Kidney capillary endothelial cell (primary cell): ENCODE measurements at regions not wholly inside any gene's neighbourhood (a gene's known extent, or its start where the extent isn't known, plus 50 kb on each side); places are given as distances from the start of the nearest gene placed in this dataset.

Experiments
- DNase-seq: peaks from one replicate; pipeline ENCODE4 v3.0.0-alpha.2; 2018; ENCODE audit warnings: low spot score

DNA sequence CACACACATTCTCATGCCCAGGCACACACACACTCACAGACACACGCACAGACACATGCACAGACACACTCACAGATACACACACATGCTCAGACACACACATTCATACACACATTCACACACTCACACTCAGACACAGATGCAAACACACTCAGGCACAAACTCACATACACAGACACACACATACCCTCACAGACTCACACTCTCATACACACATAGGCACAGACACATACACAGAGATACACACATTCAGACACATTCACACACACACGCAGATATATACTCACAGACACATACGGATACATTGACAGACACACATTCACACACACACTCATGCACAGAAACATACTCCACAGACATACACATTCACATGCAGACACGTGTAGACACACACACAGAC, 89.6 kb downstream of the RBFOX3 start:
- no peak for DNase-seq

DNA sequence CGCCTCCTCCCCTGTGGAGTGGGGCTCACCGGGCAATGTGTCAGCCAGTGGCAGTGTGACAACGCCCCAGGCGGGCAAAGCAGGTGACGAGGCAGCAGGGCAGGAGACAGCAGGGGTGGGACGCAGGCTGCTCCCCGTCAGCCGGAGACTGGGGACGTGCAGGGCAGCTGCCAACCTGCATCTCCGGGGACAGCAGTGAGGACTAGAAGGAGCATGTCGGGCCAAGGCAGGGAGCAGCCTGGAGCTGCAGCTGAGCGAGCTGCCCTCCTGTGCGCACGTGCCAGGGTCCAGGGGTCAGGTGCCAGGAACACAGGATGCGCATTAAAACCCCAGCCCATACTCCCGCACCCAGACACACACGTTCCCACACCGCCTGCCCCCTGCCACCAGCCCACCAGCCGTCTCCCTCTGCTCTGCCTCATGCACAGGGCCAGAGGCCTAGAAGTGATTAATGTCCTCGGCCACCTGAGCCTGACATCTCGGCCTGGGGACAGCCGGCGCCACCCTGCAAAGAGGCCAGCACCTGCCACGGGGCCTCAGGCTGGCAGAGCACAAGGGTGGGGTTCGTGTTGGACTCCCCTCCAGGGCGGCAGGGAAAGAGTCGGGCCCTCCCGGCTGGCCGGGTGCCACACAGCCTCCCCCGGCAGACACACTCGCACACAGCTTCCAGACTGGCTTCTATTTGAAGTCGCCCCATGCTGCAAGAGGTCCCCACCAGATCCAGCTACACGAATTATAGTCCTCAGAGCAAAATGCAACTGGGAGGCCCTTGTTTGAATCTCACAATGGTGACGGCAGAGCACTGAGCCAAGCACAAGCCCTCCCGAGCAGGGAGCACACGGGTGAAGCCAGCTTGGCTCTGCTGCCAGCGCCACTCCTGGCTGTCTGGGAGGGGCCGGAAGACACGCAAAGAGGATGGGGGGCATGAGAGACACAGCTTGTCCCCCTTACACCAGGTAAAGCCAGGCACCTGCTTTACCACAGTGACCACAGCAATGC, 90.4 kb downstream of the RBFOX3 start:
- no peak for DNase-seq

DNA sequence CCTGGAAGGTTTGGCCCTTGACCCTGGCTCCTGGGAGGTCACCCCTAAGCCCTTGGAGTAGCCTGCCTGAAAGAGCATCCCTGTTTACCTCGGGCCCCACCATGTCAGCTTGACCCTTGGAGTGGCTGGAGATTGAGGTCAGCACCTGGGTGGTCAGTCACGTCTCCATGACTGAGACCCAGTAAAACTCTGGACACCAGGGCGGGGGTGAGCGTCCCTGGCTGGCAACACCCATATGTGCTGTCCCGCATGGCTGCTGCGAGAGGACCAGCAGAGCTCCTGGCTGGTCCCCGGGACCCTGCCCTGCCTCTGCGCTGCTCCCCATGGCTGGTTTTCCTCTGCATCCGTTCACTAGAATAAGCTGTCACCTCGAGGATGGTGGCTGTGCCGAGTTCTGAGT, 91.2 kb downstream of the RBFOX3 start:
- no peak for DNase-seq

DNA sequence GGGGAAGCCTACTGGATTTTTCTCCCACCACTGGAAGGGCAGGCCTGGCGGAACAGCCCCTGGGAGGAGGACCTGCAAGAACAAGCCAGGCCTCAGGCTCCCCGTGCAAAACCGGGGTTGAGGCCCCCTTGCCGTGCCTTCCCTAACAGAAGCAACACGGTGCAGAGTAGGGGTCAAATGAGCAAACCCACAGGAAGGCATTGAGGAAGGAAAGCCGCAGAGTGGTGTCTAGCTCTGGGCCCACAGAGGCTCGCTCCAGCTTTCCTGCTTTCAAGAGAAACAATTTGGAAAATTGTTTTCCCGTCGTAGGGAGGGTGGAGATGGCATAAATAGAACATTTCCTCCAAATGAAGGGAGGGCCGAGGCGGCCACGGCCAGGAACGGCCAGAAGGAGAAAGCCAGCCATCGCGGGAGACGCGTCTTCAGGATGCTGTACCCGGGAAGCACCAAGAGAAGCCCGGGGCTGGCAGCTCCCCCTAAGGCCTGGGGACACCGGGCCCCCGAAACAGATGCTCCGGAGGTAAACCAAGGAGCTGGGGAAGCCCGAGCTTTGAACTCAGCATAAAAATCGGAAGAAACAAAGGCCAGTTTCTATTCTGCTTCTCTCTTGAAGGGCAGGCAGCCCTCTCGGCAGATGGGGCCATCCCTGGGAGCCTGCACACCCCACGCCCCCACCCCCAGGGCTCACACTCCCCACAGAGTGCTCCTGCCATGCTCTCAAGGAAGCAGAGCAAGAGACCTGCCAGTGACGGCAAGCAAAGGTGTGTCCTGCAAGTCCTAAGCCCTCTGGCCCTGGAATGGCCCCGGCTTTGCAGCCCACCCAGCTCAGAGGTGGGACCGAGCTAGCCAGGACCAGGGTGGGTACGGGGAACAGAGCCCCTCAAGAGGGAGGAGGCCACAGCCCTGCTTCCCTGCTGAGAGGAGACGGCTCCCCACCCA, 92.0 kb downstream of the RBFOX3 start:
- no peak for DNase-seq

DNA sequence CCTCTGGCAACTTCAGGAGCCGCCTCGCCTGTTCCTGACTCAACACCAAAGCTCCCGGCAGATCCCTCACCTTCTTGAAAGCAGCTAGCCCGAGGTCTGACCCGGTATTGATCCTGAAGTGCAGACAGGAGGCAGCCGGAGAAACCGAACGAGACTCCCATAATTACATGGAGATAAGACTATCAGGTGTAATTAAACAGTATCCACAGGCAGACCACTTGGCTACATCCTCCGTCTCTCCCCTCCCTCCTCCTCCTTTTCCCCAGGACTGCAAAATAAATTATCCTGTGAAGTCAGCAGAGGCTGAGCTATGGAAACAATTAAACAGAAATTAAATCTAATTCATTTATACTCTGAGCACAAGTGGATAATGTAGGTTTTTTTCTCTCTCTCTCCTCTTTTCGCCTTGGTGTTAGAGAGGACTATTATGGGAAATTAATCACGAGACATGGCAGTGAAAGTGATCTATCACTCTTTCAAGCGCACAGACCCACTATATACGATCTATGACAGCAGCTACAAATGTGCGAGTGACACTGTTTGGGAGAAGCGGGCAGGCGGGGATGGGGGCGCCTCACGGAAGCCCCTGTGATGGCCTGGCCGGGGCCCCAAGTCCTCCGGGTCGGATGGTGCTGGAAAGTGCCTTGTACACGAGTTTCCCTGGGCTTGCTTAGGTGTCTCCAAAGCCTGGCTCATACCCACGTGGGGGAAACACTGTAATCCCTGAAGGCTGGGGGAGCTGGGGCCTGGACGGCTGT, 92.8 kb downstream of the RBFOX3 start:
- no peak for DNase-seq

DNA sequence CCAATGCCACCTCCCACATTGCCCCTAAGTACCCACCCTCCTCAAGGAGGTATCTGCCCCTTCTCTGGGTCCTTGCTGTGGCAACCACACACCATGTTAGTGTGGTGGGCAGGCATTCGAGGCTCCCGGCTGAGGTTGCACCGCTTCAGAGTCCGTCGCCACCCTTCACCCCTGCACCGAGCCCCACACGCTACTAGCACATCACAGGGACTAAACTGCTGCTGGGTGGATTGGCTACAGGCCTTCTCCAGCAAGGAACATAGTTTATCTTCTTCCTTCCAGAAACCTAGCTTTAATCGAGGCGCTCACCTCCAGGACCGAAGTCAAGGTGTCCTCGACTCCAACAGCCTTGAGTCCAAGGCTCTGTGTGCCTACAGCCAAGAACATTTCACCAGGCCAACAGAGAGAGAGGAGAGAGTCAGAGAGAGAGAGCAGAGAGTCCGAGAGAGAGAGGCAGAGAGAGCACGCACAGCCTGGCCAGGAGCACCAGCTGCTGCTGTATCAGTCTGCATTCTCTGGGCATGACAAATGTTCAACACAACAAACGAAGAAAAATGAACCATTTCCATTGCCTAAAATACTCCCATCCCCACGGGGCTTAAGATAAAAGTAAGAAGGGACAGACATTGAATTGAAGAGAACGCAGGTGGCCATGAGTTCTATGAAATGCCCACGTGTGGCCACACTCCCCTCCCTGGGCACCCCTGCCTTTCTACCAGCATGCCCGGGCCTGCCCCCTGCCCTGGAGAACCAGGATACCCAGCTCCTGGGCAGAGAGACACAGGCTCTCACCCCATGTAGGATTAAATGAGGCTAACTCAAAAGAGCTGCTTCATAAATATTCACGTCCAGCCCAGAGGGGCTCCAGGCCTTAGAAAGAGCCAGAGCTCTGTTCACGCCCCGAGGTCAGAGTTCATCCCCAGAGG, 94.9 kb downstream of the RBFOX3 start:
- DNase-seq = no peak

DNA sequence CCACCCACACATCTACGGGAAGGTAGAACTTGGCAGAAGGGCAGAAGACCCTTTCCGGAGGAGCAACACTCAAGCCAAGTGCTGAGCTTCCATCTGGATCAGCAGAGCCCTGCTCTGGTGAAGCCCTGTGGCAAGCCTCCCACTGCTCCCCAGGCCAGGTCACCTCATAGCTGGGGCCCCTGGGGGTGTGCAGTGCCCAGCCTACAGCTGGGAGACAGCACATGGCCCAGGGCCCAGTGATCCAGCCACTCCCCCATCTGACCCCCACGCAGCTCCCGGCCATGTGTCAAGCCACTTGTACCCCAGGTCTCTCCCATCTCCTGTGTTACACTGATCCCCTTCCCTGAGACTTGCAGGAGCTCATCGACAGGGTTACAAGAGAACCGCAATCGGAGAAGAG, 95.7 kb downstream of the RBFOX3 start:
- no peak for DNase-seq

DNA sequence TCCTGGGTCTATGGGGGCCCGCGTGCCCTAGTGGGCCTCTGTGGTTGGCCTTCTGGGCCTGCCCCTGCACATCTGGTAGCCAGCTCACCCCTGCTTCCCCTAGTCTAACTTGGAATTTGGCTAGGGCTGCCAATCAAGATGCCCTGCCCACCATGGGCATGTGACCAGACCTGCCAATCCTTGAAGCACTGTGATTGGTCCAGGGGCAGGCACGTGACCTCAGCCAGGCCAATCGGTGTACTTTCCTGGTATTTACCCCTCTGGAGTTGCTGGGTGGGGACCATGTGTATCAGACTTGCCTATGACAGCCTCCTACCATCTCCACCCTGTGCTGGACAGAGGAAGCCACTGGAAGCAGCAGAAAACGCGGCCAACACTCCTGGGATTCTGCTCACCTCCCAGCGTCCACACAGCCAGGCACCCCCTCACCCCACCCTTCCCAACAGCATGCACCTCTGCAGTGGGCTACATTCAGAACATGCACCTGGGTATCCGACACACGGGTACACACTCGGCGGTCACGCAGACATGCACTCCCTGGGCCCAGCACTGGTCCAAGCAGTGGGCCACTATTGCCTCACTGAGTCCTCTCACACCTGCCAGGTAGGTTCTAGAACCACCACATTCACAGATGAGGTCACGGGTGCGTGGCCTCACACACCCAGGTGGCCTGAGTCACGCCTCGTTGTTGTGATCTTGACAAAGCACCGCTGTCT, 96.9 kb downstream of the RBFOX3 start:
- DNase-seq = no peak

DNA sequence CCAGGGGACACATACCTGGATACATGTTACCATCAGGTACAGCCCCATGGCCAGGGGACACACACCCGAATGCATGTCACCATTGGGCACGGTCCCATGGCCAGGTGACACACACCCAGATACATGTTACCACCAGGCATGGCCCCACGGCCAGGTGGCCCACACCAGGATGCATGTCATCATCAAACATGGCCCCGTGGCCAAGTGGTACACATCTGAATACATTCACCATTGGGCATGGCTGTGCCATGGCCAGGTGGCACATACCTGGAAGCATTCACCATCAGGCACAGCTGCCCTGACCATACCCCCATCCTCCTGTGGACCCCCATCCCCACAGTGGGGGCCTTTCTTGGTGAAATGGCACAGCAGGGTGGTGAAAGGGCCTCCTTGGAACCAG, 97.6 kb downstream of the RBFOX3 start:
- no peak for DNase-seq

DNA sequence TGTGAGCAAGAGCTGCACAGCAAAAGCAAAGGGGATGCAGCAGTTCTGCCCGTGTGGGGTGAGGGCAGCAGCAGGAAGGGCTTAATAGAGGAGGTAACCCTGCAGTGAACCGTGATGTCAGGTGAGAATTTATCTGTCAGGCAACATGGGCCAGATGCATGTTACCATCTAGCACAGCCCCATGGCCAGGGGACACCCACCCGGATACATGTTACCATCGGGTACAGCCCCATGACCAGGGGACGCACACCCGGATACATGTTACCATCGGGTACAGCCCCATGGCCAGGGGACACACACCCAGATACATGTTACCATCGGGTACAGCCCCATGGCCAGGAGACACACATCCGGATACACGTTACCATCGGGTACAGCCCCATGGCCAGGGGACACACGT, 99.4 kb downstream of the RBFOX3 start:
- no peak for DNase-seq

DNA sequence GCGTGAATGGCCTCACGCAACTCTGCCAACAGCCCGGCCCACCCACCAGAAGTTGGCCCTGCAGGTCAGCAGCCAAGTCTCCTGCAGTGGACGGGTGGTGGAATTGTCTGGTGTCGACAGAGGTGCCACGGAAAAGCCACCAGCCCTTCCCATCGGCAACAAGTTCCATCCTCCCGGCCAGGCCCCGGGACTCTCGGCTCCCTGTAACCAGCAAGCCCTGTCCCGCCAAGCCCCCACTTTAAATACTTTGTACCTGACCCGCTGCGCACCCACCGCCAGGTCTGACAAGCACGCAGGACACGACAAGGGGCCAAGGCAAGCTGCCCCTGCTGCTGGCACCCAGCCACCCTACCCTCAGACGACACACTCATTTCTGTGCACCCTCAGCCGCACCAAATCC, 100.8 kb downstream of the RBFOX3 start:
- DNase-seq = no peak

DNA sequence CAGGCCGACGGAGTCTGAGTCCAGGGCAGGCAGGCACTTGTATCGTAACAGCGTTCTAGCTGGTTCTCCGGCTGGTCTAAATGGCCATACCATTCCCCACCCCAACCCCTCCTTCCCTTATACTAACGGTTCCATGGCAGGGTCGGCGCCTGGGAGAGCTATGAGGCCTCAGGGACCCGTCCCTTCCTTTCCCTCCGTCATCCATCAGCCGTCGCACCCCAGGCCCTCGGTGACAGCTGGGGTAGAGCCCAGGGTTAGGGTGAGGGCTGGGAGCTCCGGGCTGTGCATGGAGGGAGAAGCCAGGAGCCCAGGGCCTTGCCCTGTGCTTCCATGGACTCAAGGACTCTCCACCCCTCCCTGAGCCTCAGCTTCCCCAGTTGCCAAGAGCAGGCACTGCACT, 101.4 kb downstream of the RBFOX3 start:
- no peak for DNase-seq

DNA sequence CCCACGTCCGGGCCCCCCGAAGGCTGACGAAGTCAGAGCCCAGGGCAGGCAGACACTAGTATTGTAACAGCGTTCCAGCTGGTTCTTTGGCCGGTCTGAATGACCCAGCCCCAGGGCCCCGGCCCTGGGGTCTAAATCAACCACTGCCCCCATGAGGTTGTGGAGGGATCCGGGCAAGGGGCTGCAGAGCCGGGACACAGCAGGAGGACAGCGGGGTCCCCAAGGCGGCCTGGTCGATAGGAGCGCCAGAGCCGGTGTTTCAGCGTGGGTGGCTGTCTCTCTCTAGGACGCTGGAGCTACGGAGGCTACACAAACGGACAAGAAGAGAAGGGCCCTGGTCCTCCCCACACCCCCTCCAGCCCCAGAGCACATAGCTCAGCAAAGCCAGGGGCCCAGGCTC, 101.8 kb downstream of the RBFOX3 start:
- no peak for DNase-seq

DNA sequence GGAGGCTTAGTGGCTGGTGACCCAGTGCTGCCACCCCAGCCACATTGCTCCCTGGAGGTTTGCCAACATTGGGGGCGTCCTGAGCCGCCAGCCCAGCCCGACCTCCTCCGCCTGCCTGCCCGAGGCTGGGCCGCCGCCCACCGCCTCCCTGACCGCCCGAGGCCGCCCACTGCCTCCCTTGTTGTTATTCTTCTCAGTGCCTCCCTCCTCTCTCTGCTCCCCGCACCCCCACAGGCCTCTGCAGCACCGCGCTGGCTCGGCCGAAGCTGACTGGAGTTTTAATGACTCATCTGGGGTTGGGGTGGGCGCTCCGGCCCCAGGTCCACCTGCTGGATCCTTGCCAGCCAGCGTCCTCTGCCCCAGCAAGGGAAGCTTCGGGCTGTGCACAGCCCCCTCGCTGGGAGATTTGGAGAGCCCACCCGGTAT, 102.5 kb downstream of the RBFOX3 start:
- DNase-seq = no peak

DNA sequence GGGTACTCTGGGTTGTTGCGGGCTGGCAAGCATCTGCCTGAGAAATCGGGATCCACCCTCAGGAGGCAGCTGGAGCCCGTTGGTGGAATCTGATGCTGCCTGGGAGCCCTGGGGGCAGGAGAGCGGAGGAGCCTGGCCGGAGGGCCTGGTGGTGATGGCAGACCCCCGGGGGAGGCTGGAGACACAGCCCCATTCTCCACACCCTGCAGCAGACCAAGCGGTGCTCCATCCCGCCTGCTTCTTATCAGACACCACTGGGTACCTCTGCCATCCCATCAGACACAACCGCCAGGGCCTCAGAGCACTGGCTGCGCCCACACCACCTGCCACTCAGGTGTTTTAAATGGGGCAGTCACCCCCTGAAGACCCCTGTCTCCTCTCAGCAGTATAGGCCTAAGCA, 103.9 kb downstream of the RBFOX3 start:
- DNase-seq = no peak

DNA sequence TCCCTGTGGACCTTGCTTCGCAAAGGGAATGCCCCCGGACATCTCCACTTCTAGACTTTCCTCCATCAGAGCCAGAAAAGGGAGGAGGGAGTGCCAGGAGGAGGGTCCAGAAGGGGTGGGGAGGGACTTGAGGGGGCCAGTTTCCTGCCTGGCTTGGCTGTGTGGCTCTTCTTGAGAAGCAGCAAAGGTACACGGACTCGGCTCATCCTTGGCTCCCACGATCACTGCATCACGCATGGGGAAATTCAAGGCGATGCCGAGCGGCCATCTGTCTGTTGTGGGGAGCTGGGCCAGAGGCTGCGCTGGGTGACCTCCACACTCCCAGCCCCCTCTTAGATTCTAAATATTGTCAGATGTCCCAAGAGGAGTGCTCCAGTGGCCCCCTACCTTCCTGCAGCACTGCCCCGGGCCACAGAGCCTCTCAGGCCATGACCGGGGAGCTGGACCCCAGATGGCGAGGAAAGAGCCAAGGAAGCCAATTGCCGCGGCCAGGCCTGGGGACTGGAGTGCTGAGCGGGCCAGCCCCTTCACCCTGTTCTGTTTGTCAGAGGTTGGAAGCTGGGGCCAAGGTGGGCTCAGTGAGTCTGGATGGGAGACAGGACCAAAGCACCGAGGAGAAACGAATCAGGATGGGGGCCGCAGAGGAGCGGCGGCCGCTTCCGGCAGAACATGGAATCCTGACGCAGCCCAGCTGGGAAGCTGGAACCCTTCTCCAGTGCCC, 104.5 kb downstream of the RBFOX3 start:
- no peak for DNase-seq

DNA sequence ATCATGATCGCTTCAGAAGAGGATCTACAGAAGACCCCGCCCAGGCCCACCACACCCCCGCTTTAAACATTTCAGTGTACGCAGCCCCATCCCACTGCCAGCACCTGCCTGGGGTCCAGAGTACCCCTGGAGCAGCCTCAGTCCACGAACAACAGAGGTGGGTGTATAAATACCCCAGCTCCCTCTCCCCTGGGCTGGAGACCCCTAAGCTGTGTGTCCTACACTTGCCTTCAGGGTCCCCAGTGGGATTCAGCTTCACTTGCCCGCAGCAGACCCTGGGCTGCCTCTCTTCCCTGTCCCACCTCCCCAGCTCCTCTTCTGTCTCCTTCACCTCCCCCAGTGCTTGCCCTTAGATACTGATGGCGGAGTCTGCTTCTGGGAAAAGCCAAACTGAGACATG, 105.7 kb downstream of the RBFOX3 start:
- DNase-seq = no peak

DNA sequence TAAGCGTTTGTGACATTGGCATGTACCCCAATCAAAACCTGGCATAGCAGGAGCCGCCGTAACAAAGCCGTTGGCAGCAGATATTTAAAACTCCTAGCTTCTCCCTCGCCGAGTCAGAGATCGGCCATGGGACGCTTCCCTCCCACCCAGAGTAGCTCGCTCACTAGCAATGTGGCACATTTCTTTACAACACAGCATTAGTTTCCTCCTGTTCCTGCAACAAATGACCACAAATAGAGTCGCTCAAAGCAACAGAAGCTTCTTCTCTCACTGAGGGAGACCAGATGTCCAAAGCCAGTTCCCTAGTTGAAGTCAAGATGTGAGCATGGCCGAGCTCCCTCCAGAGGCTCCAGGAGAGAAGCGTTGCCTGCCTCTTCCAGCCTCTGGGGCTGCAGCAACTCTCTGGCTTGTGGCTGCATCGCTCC, 106.7 kb downstream of the RBFOX3 start:
- no peak for DNase-seq

DNA sequence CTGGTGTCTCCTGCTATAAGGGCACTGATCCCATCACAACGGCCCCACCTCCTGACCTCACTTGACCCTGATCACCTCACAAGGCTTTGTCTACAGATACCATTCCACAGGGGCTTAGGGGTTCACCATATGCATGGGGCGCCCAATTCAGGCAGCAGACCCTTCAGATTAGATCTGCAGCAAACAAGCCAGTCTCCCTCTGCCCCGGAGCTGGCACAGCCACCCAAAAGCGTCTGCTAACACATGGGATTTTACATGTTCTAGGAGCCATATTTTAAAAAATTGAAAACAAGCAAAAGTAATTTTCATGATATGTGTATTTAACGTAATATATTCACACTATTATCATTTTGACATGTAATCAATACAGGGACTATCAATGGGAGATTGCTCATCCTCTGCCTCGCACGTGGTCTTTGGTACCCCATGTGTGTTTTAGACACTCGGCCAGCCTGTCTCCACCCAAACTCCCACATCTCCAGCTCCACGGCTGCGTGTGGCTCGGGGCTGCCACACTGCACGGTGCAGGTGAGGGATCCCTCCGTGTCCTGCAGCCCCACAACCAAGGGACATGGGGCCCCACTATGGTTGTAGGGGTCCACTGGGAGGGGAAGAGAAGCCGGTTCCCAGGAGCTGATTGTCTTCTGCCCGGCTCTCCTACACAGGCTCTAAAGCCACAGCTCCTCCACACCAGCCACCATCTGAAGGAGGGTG, 107.6 kb downstream of the RBFOX3 start:
- no peak for DNase-seq
